IMR-90 (cell line): ENCODE measurements at regions not wholly inside any gene's neighbourhood (a gene's known extent, or its start where the extent isn't known, plus 50 kb on each side); places are given as distances from the start of the nearest gene placed in this dataset.

Experiments used
- ATAC-seq: fragments of 200-7000 bp; cut with Tn5 transposase; 2 replicates; pipeline ENCODE4 v1.9.1; 2020; ENCODE audit warnings: low read depth, mild to moderate bottlenecking, moderate library complexity
- BruUV-seq: library from RNA; stranded (reverse); fragments of 400-500 nt; replicated peaks from 2 replicates; lab custom pipeline; 2021; lab: Mats Ljungman, UMichigan
- CTCF ChIA-PET: fragments of 300-600 bp; formaldehyde crosslinking; extraction: SDS; loops from one replicate; lab custom pipeline; 2021; ENCODE audit warnings: antibody characterized with exemption; lab: Yijun Ruan, JAX
- POLR2A ChIA-PET: fragments of 300-600 bp; sonication (Branson Sonifier 250); formaldehyde crosslinking; loops from one replicate; lab custom pipeline; 2022; ENCODE audit warnings: antibody characterized with exemption; ENCODE audit not compliant: unreplicated experiment; lab: Charles Lee
- DNase-seq: peaks from one replicate; pipeline ENCODE4 v3.0.0; 2013
- H2AFZ ChIP-seq: replicated peaks from 2 replicates; pipeline ENCODE3; 2013; ENCODE audit warnings: low read length, mild to moderate bottlenecking; ENCODE audit not compliant: poor library complexity
- H2AK5ac ChIP-seq: 2 replicates; pipeline ENCODE4 v1.6.1; 2013; ENCODE audit warnings: low read depth, low read length, inconsistent platforms
- H2AK9ac ChIP-seq: replicated peaks from 2 replicates; pipeline ENCODE3; 2013; ENCODE audit warnings: mild to moderate bottlenecking, low read depth, low read length, moderate library complexity; ENCODE audit not compliant: poor library complexity
- H2BK120ac ChIP-seq: 2 replicates; pipeline ENCODE4 v1.6.1; 2013; ENCODE audit warnings: low read depth, low read length, inconsistent platforms
- H2BK15ac ChIP-seq: 3 replicates; pipeline ENCODE4 v1.6.1; 2013; ENCODE audit warnings: low read depth, low read length, inconsistent platforms
- H2BK20ac ChIP-seq: 2 replicates; pipeline ENCODE4 v1.6.1; 2013; ENCODE audit warnings: low read depth, mild to moderate bottlenecking, inconsistent platforms, low read length, moderate library complexity
- H2BK5ac ChIP-seq: 2 replicates; pipeline ENCODE4 v1.6.1; 2013; ENCODE audit warnings: mild to moderate bottlenecking, low read depth, low read length, inconsistent platforms; ENCODE audit not compliant: poor library complexity, severe bottlenecking
- H3K14ac ChIP-seq: replicated peaks from 2 replicates; pipeline ENCODE4 v1.6.1; 2013; ENCODE audit warnings: low read depth, low read length, inconsistent platforms
- H3K18ac ChIP-seq: 2 replicates; pipeline ENCODE4 v1.6.1; 2013; ENCODE audit warnings: low read depth, low read length, control low read depth
- H3K23ac ChIP-seq: 2 replicates; pipeline ENCODE4 v1.6.1; 2013; ENCODE audit warnings: low read depth, low read length, inconsistent platforms
- H3K27ac ChIP-seq: 2 replicates; pipeline ENCODE4 v1.5.1; 2013; ENCODE audit warnings: mild to moderate bottlenecking, control low read depth, low read length; ENCODE audit not compliant: insufficient read depth
- H3K27me3 ChIP-seq: 2 replicates; pipeline ENCODE4 v1.6.1; 2013; ENCODE audit warnings: low read length; ENCODE audit not compliant: control insufficient read depth, insufficient read depth
- H3K36me3 ChIP-seq: 2 replicates; pipeline ENCODE4 v1.6.1; 2013; ENCODE audit warnings: low read length, mixed read lengths; ENCODE audit not compliant: control insufficient read depth, insufficient read depth
- H3K4ac ChIP-seq: 2 replicates; pipeline ENCODE4 v1.6.1; 2013; ENCODE audit warnings: low read depth, low read length, inconsistent platforms
- H3K4me1 ChIP-seq: 2 replicates; pipeline ENCODE4 v1.6.1; 2013; ENCODE audit warnings: low read length, mixed read lengths; ENCODE audit not compliant: control insufficient read depth, insufficient read depth
- H3K4me2 ChIP-seq: 2 replicates; pipeline ENCODE4 v1.6.1; 2013; ENCODE audit warnings: low read depth, mild to moderate bottlenecking, control low read depth, low read length, moderate library complexity
- H3K4me3 ChIP-seq: 2 replicates; pipeline ENCODE4 v1.5.1; 2013; ENCODE audit warnings: low read depth, mild to moderate bottlenecking, control low read depth, low read length, moderate library complexity; ENCODE audit not compliant: insufficient read depth
- H3K56ac ChIP-seq: 2 replicates; pipeline ENCODE4 v1.6.1; 2013; ENCODE audit warnings: low read length, inconsistent platforms; ENCODE audit not compliant: insufficient read depth; ENCODE audit errors: extremely low read depth
- H3K79me1 ChIP-seq, 2 experiments: 2 replicates each; pipeline ENCODE4 v1.6.1; 2013; ENCODE audit warnings: low read length in 2 of 2, inconsistent platforms in 1 of 2, low read depth in 1 of 2
- H3K9ac ChIP-seq: 2 replicates; pipeline ENCODE4 v1.6.1; 2013; ENCODE audit warnings: low read depth, low read length, control low read depth
- H3K9me1 ChIP-seq: 2 replicates; pipeline ENCODE4 v1.6.1; 2013; ENCODE audit warnings: low read length, inconsistent platforms; ENCODE audit not compliant: insufficient read depth
- H3K9me3 ChIP-seq: 2 replicates; pipeline ENCODE4 v1.6.1; 2013; ENCODE audit warnings: low read length; ENCODE audit not compliant: control insufficient read depth, insufficient read depth
- H4K20me1 ChIP-seq: 2 replicates; pipeline ENCODE4 v1.6.1; 2013; ENCODE audit warnings: low read length, inconsistent platforms; ENCODE audit not compliant: insufficient read depth
- H4K5ac ChIP-seq: 2 replicates; pipeline ENCODE4 v1.6.1; 2013; ENCODE audit warnings: mild to moderate bottlenecking, low read depth, low read length, control low read depth
- H4K8ac ChIP-seq, 2 experiments: 2 replicates each; pipeline ENCODE4 v1.6.1; 2013; ENCODE audit warnings: low read depth in 2 of 2, low read length in 2 of 2, control low read depth in 1 of 2, inconsistent platforms in 1 of 2
- H4K91ac ChIP-seq: 2 replicates; pipeline ENCODE4 v1.6.1; 2013; ENCODE audit warnings: low read depth, low read length, inconsistent platforms; ENCODE audit not compliant: insufficient read depth
- CEBPB ChIP-seq: IDR thresholded peaks from 2 replicates; pipeline ENCODE4 v1.6.1; 2012; ENCODE audit warnings: low read depth, low read length, improper control_type of control experiment
- CHD1 ChIP-seq: IDR thresholded peaks from 2 replicates; pipeline ENCODE4 v1.6.1; 2012; ENCODE audit warnings: low read depth, low read length, improper control_type of control experiment
- MAFK ChIP-seq: IDR thresholded peaks from 2 replicates; pipeline ENCODE4 v1.6.1; 2012; ENCODE audit warnings: low read depth, low read length, improper control_type of control experiment
- MXI1 ChIP-seq: IDR thresholded peaks from 2 replicates; pipeline ENCODE4 v1.6.1; 2012; ENCODE audit warnings: low read depth, mild to moderate bottlenecking, low read length, moderate library complexity, borderline replicate concordance
- NFE2L2 ChIP-seq: fragments of 150-350 bp; IDR thresholded peaks from 2 replicates; pipeline ENCODE4 v1.6.1; 2016; ENCODE audit warnings: low read depth, mild to moderate bottlenecking, low read length
- POLR2A ChIP-seq: IDR thresholded peaks from 2 replicates; pipeline ENCODE4 v1.6.1; 2012; ENCODE audit warnings: mild to moderate bottlenecking, low read depth, low read length
- RAD21 ChIP-seq: IDR thresholded peaks from 2 replicates; pipeline ENCODE4 v1.6.1; 2012; ENCODE audit warnings: low read length, improper control_type of control experiment
- SMC3 ChIP-seq: fragments of 150-350 bp; IDR thresholded peaks from 2 replicates; pipeline ENCODE4 v1.6.1; 2016; ENCODE audit warnings: low read depth, mild to moderate bottlenecking, antibody characterized with exemption, low read length, moderate library complexity
- USF2 ChIP-seq: fragments of 150-350 bp; IDR thresholded peaks from 2 replicates; pipeline ENCODE4 v1.6.1; 2017; ENCODE audit warnings: mild to moderate bottlenecking, antibody characterized with exemption, low read length, low read depth
- WGBS, 2 experiments: methylation state at CpG; one replicate each; pipeline versions ENCODE4 v1.1.5 to v1.1.7; 2013; ENCODE audit warnings: missing lambda C conversion rate in 2 of 2; ENCODE audit not compliant: insufficient read length in 1 of 2; ENCODE audit errors: extremely low coverage in 2 of 2; 5-methylcytosine and 5-hydroxymethylcytosine counted together
- dilution Hi-C: fragments of 300-500 bp; cut with HindIII; formaldehyde crosslinking; loops from one replicate; pipeline ENCODE4 v1.14.3; 2018; ENCODE audit warnings: low sequenced_read_pairs; ENCODE audit not compliant: unreplicated experiment
- in situ Hi-C: fragments of 300-500 bp; cut with MboI; formaldehyde crosslinking; loops from 3 replicates; pipeline ENCODE4 v1.14.3; 2019; ENCODE audit warnings: low sequenced_read_pairs, inconsistent platforms, mixed read lengths
- intact Hi-C: fragments of 100-400 bp; cut with micrococcal nuclease; formaldehyde crosslinking; loops from 2 replicates; pipeline ENCODE4 v1.10.0; 2022
- TF ChIP-seq, protein P1 (sequence below): fragments of 150-350 bp; IDR thresholded peaks from 2 replicates; pipeline ENCODE4 v1.6.1; 2016; ENCODE audit warnings: low read depth, mild to moderate bottlenecking, low read length, moderate library complexity, borderline replicate concordance
- TF ChIP-seq, protein P2 (sequence below): conservative IDR thresholded peaks from 2 replicates; pipeline ENCODE4 v1.5.1; 2012; ENCODE audit warnings: mild to moderate bottlenecking, low read depth, low read length, improper control_type of control experiment

DNA sequence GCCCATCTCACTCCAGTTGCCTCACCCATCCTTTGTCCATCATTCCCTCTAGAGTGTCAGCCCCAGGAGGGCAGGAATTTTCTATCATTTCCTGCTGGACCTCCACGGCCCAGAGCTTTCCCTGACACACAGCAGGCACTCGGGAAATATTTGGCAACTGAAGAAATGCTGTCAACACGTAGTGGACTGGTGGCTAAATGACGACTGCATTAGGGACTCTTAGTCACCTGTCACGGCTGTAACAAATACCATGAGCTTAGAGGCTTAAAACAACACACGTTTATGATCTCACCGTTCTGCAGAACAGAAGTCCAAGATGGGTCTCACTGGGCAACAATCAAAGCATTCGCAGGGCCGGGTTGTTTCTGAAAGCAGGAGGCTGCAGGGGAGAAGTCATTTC, 91.3 kb downstream of the PHETA1 start:
- Histone ChIP-seq H3K4ac (no peak overlapping the region), H3K56ac (no peak overlapping the region), H4K8ac (no peak overlapping the region), H2BK5ac (no peak overlapping the region), H2AFZ (no peak overlapping the region), H4K20me1 (no peaks in the 10 kb centered on the region), H3K79me1 (no peaks in the 10 kb centered on the region), H3K27ac (no peak overlapping the region), H3K4me1 (no peaks in the 10 kb centered on the region), H2BK15ac (no peak overlapping the region), H2BK20ac (no peak overlapping the region), H3K23ac (no peak overlapping the region), H3K18ac (no peak overlapping the region), H3K9me1 (no peaks in the 10 kb centered on the region), H3K4me3 (no peak overlapping the region), H3K36me3 (no peaks in the 10 kb centered on the region), H4K5ac (no peak overlapping the region), H3K9ac (no peak overlapping the region), H3K14ac (no peak overlapping the region), H3K4me2 (no peak overlapping the region), H2AK5ac (no peak overlapping the region), H3K9me3 (no peaks in the 10 kb centered on the region; the same call in 1 of the 2 replicates), H4K91ac (no peak overlapping the region), H2BK120ac (no peak overlapping the region), H2AK9ac (no peak overlapping the region), H3K27me3 (peaks cover 8% of the 10 kb centered on the region)
- dilution Hi-C loops, result no loop called here
- no peak for ATAC-seq
- TF ChIP-seq NFE2L2 (no peak), CEBPB (no peak), MAFK (no peak), RAD21 (no peak), CHD1 (no peak), SMC3 (no peak), USF2 (no peak), POLR2A (no peak), MXI1 (no peak)
- TF ChIP-seq, protein P1, sequence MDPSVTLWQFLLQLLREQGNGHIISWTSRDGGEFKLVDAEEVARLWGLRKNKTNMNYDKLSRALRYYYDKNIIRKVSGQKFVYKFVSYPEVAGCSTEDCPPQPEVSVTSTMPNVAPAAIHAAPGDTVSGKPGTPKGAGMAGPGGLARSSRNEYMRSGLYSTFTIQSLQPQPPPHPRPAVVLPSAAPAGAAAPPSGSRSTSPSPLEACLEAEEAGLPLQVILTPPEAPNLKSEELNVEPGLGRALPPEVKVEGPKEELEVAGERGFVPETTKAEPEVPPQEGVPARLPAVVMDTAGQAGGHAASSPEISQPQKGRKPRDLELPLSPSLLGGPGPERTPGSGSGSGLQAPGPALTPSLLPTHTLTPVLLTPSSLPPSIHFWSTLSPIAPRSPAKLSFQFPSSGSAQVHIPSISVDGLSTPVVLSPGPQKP, result no peak
- TF ChIP-seq, protein P2, sequence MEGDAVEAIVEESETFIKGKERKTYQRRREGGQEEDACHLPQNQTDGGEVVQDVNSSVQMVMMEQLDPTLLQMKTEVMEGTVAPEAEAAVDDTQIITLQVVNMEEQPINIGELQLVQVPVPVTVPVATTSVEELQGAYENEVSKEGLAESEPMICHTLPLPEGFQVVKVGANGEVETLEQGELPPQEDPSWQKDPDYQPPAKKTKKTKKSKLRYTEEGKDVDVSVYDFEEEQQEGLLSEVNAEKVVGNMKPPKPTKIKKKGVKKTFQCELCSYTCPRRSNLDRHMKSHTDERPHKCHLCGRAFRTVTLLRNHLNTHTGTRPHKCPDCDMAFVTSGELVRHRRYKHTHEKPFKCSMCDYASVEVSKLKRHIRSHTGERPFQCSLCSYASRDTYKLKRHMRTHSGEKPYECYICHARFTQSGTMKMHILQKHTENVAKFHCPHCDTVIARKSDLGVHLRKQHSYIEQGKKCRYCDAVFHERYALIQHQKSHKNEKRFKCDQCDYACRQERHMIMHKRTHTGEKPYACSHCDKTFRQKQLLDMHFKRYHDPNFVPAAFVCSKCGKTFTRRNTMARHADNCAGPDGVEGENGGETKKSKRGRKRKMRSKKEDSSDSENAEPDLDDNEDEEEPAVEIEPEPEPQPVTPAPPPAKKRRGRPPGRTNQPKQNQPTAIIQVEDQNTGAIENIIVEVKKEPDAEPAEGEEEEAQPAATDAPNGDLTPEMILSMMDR, result no peak
- POLR2A ChIA-PET, result no interaction called here
- WGBS, 2 experiments, result 46% methylated on average over 9 of the region's 9 CpGs; no CpG with 5 or more reads in 1 of the 2 experiments
- no peak for DNase-seq
- intact Hi-C loops, result no loop called here
- CTCF ChIA-PET, result no interaction called here
- no TSS peak for BruUV-seq
- in situ Hi-C loops, result no loop called here
